Neuronal stem cell (in vitro differentiated cells): ENCODE measurements at regions not wholly inside any gene's neighbourhood (a gene's known extent, or its start where the extent isn't known, plus 50 kb on each side); places are given as distances from the start of the nearest gene placed in this dataset.
A peak's percentile ranks its signal among the peaks of the same experiment; 100 is the strongest.

ENCODE experiments used
- DNase-seq: peaks from one replicate; pipeline ENCODE4 v3.0.0-alpha.2; 2013; ENCODE audit warnings: low spot score
- H2AFZ ChIP-seq: one replicate; pipeline ENCODE4 v1.6.1; 2013; ENCODE audit warnings: mild to moderate bottlenecking, low read length, inconsistent platforms
- H2AK5ac ChIP-seq: 2 replicates; pipeline ENCODE4 v1.6.1; 2013; ENCODE audit warnings: low read depth, mild to moderate bottlenecking, inconsistent platforms, low read length, moderate library complexity, mixed read lengths
- H2BK120ac ChIP-seq: 2 replicates; pipeline ENCODE4 v1.6.1; 2013; ENCODE audit warnings: low read depth, mild to moderate bottlenecking, inconsistent platforms, low read length, moderate library complexity, mixed read lengths
- H2BK12ac ChIP-seq: one replicate; pipeline ENCODE4 v1.6.1; 2013; ENCODE audit warnings: low read length, inconsistent platforms
- H2BK15ac ChIP-seq: 2 replicates; pipeline ENCODE4 v1.6.1; 2013; ENCODE audit warnings: mild to moderate bottlenecking, low read length, inconsistent platforms, mixed read lengths
- H2BK5ac ChIP-seq: one replicate; pipeline ENCODE4 v1.6.1; 2013; ENCODE audit warnings: inconsistent platforms, mild to moderate bottlenecking, low read length, moderate library complexity
- H3K14ac ChIP-seq: one replicate; pipeline ENCODE4 v1.6.1; 2013; ENCODE audit warnings: low read length, inconsistent platforms
- H3K18ac ChIP-seq: 2 replicates; pipeline ENCODE4 v1.6.1; 2013; ENCODE audit warnings: low read length, inconsistent platforms
- H3K23ac ChIP-seq: 2 replicates; pipeline ENCODE4 v1.6.1; 2013; ENCODE audit warnings: low read depth, mild to moderate bottlenecking, mixed read lengths, low read length, inconsistent platforms; ENCODE audit not compliant: poor library complexity
- H3K27ac ChIP-seq: replicated peaks from 3 replicates; pipeline ENCODE4 v1.5.1; 2013; ENCODE audit warnings: low read length, inconsistent platforms
- H3K27me3 ChIP-seq, 3 experiments: 2 replicates each; pipeline ENCODE4 v1.6.1; 2013; ENCODE audit warnings: low read length in 3 of 3, mild to moderate bottlenecking in 2 of 3, inconsistent platforms in 1 of 3, low read depth in 1 of 3, mixed read lengths in 1 of 3, moderate library complexity in 1 of 3; ENCODE audit not compliant: control insufficient read depth in 3 of 3, insufficient read depth in 3 of 3
- H3K36me3 ChIP-seq, 2 donors: replicated peaks in 1 of 2; 2 replicates each; pipeline ENCODE4 v1.6.1; 2013; ENCODE audit warnings: low read length in 2 of 2; ENCODE audit not compliant: control insufficient read depth in 2 of 2, insufficient read depth in 2 of 2
- H3K4ac ChIP-seq: 2 replicates; pipeline ENCODE4 v1.6.1; 2013; ENCODE audit warnings: inconsistent platforms, mild to moderate bottlenecking, low read length, moderate library complexity
- H3K4me1 ChIP-seq, 2 donors: 1 replicate in 1 of 2; 2 replicates in 1 of 2; pipeline ENCODE4 v1.6.1; 2013; ENCODE audit warnings: low read length in 2 of 2, low read depth in 1 of 2; ENCODE audit not compliant: control insufficient read depth in 2 of 2, insufficient read depth in 1 of 2
- H3K4me2 ChIP-seq: one replicate; pipeline ENCODE4 v1.6.1; 2013; ENCODE audit warnings: mild to moderate bottlenecking, low read length, inconsistent platforms; ENCODE audit not compliant: insufficient read depth, poor library complexity, severe bottlenecking
- H3K4me3 ChIP-seq, 2 donors: 2 replicates each; pipeline ENCODE4 v1.5.1; 2013; ENCODE audit warnings: low read length in 2 of 2, mild to moderate bottlenecking in 2 of 2, inconsistent platforms in 1 of 2, moderate library complexity in 1 of 2
- H3K79me1 ChIP-seq: one replicate; pipeline ENCODE4 v1.6.1; 2013; ENCODE audit warnings: low read depth, mild to moderate bottlenecking, inconsistent platforms, low read length, moderate library complexity
- H3K9ac ChIP-seq: one replicate; pipeline ENCODE4 v1.6.1; 2013; ENCODE audit warnings: mild to moderate bottlenecking, low read depth, low read length, inconsistent platforms; ENCODE audit not compliant: poor library complexity
- H3K9me3 ChIP-seq, 2 donors: replicated peaks in 1 of 2; 2 replicates each; pipeline versions ENCODE3 to v1.6.1; 2013; ENCODE audit warnings: low read length in 2 of 2, mild to moderate bottlenecking in 2 of 2, inconsistent platforms in 1 of 2, low read depth in 1 of 2, mixed read lengths in 1 of 2, moderate library complexity in 1 of 2; ENCODE audit not compliant: control insufficient read depth in 2 of 2, insufficient read depth in 1 of 2
- H4K8ac ChIP-seq: one replicate; pipeline ENCODE4 v1.6.1; 2013; ENCODE audit warnings: low read depth, mild to moderate bottlenecking, inconsistent platforms, low read length, moderate library complexity
- H4K91ac ChIP-seq: one replicate; pipeline ENCODE4 v1.6.1; 2013; ENCODE audit warnings: low read length, low read depth, mild to moderate bottlenecking, inconsistent platforms; ENCODE audit not compliant: poor library complexity
- WGBS, 2 donors: extraction: QIAGEN DNeasy Blood & Tissue Kit; methylation state at CpG; one replicate each; pipeline ENCODE4 v1.1.7; 2013; ENCODE audit warnings: missing lambda C conversion rate in 2 of 2, mixed read lengths in 1 of 2; ENCODE audit not compliant: insufficient read length in 2 of 2, insufficient replicate concordance in 1 of 2; ENCODE audit errors: extremely low coverage in 2 of 2; 5-methylcytosine and 5-hydroxymethylcytosine counted together

GRCh38 chr9:13330396-13331004 is 51.0 kb upstream of the MPDZ start:
- Histone ChIP-seq H3K9ac (no peak overlapping the region), H3K23ac (no peak overlapping the region), H3K9me3 (no peaks in the 10 kb centered on the region), H3K4me1 (peaks cover 0 to 2% of the 10 kb centered on the region in 2 donors), H3K36me3 (no peaks in the 10 kb centered on the region), H3K14ac (no peak overlapping the region), H3K27me3 (no peaks in the 10 kb centered on the region), H2BK12ac (no peak overlapping the region), H2BK15ac (no peak overlapping the region), H4K8ac (no peak overlapping the region), H3K4me2 (no peak overlapping the region), H3K27ac (no peak overlapping the region), H2AFZ (no peak overlapping the region), H3K4ac (no peak overlapping the region), H4K91ac (no peak overlapping the region), H2BK5ac (no peak overlapping the region), H2BK120ac (no peak overlapping the region), H3K79me1 (no peaks in the 10 kb centered on the region), H3K18ac (peak overlapping the region; percentile 7), H3K4me3 (no peak overlapping the region), H2AK5ac (no peak overlapping the region)
- WGBS, 2 donors: no CpG with 5 or more reads among the region's 1 CpG
- DNase-seq: no peak
